GM19043 (cell line): ENCODE measurements at regions not wholly inside any gene's neighbourhood (a gene's known extent, or its start where the extent isn't known, plus 50 kb on each side); places are given as distances from the start of the nearest gene placed in this dataset.

Experiments used
- ATAC-seq: cut with Tn5 transposase; IDR thresholded peaks from one replicate; pipeline ENCODE4 v1.9.1; 2021; ENCODE audit warnings: low read depth; ENCODE audit not compliant: unreplicated experiment

GRCh38 chr14:24694680-24695079, 60.7 kb upstream of the GZMB start:
- no peak for ATAC-seq

DNA sequence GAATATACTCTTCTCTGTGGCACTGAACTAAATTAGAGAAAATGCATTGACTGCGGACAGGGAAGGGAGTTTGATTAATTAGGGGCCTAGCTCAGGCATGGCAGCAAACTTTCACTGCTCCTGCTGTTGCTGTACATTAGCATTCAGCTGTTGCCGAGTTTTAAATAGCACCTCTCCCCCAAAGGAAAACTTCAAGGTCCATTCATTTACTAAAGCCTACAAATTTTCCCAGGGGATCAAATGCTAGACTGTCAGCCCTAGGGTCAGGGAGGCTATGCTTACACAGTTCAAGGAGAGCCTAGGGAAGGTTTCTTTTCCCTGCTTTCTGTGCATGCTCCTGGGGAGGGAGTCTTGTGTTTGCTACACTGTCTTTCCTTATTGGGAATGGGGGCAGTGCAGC, 60.0 kb upstream of the GZMB start:
- ATAC-seq = no peak

GRCh38 chr14:24693353-24693737, 59.4 kb upstream of the GZMB start:
- ATAC-seq = no peak

DNA sequence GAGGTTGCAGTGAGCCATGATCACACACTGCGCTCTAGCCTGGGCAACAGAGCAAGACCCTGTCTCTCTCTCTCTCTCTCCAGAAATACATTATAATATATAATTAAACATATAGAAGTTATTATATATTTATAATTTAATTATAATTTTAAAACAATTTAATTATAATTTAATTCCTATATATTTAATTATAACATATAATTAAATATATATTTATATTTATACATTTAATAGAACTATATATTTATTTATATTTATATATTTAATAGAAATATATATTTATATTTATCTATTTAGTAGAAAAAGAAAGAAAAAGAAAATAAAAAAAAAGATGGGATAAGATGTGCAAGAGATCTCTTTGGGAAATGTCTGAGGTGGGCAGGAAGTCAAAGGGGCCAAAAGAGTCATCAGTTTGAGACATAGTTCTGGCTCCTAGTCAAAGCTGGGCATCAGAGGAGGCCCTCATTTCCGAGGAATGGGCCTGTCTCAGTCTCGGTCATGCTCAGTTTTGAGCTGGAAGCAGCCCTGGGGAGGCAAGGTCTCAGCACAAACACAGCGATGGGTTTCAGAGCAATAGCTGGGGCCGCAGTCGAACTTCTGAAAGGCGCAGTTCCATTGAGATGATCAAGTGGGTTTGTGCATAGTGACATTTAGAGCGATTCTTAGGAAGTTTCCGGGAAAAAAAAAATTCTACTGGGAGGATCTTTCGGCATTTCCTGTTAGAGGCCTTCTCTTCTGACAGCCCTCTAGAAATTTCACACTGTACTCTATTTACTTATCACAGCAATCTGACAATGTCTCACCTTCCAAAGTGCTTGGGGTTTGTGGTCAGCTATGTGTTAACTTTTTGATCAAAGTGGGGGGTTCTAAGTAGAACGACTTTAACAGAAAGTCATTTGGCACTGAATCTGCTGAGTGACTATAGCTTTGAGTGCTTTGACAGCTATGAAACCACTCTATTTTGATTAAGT, 58.7 kb upstream of the GZMB start:
- no peak for ATAC-seq

DNA sequence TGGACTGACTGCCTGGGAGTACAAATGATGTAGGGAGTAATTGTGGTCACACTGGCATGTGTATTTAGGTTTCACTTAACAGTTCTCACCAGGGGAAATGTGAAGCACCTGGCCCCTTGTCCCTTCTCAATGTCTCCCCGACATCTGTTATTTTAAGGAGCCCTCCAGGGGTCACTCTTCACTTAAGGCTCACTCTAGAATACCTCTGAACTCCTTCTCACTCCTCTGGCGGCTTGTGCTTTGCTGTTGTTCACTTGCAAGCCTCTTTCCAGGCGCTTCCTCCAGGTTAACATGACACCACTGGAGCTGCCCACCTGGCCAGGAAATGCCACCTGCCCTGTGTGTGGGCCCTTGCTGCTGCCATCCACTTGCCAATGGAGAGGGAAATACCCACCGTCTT, 56.5 kb upstream of the GZMB start:
- ATAC-seq = no peak

DNA sequence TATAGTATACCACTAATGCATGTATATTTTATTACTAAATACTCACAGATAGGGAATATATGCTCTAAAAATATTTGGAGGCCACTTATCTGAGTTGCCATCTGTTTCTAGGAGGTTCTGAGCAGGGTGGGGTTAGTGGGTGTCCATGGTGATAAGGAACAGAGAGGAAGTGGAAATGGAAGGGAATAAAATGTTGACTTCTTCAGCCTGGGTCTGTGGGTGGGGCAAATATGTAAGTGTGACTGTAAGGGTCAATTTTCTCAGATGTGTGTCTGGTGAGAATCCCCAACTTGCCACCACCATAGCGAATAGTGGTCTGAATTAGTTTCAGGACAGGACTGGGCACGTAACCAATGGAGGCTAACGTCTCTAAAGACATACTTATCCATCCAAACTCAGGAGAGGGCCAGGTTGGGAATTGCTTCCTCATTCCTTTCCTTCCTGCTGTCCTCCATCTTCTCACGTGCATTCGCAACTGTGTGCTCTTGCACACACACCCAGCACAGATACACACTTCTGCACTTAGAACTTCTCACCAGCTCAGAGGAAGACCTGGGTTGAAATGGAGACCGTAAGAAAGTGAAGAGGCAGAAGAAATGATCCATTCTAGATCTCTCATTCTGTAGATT, 54.2 kb upstream of the GZMB start:
- ATAC-seq = no peak
